GM12878 (cell line): ENCODE measurements at regions not wholly inside any gene's neighbourhood (a gene's known extent, or its start where the extent isn't known, plus 50 kb on each side); places are given as distances from the start of the nearest gene placed in this dataset.

Experiments
- ATAC-seq: fragments of 200-7000 bp; cut with Tn5 transposase; 3 replicates; pipeline ENCODE4 v1.9.1; 2020; ENCODE audit warnings: mild to moderate bottlenecking, moderate library complexity
- BruUV-seq: library from RNA; stranded (reverse); fragments of 400-500 nt; replicated peaks from 2 replicates; lab custom pipeline; 2021; lab: Mats Ljungman, UMichigan
- CTCF ChIA-PET: fragments of 300-600 bp; sonication (Branson Sonifier 250); formaldehyde crosslinking; extraction: SDS; loops from one replicate; lab custom pipeline; 2021; ENCODE audit warnings: inconsistent platforms; lab: Yijun Ruan, JAX
- POLR2A ChIA-PET: fragments of 350-600 bp; formaldehyde crosslinking; extraction: SDS; loops from one replicate; lab custom pipeline; 2021; ENCODE audit warnings: inconsistent platforms; lab: Charles Lee
- RAD21 ChIA-PET: fragments of 300-600 bp; sonication (Branson Sonifier 250); formaldehyde crosslinking; loops from one replicate; lab custom pipeline; 2023; ENCODE audit warnings: antibody characterized with exemption; ENCODE audit not compliant: unreplicated experiment; lab: Charles Lee
- SMC1A ChIA-PET: fragments of 300-600 bp; sonication (Branson Sonifier 250); formaldehyde crosslinking; loops from one replicate; lab custom pipeline; 2023; ENCODE audit not compliant: unreplicated experiment, uncharacterized antibody; lab: Charles Lee
- DNase-seq: peaks from one replicate; pipeline ENCODE4 v3.0.0-alpha.2; 2011; ENCODE audit warnings: low read depth, low spot score
- FAIRE-seq: peaks from 3 replicates; lab custom pipeline; 2011; peaks lifted over from hg19 to GRCh38; lab: Jason Lieb, UNC
- H2AFZ ChIP-seq: 2 replicates; pipeline ENCODE4 v1.6.0; 2011; ENCODE audit warnings: low read depth, low read length, control low read depth; ENCODE audit not compliant: control insufficient read depth
- H3K27ac ChIP-seq: 2 replicates; pipeline ENCODE4 v1.5.1; 2011; ENCODE audit warnings: control low read depth; ENCODE audit not compliant: control insufficient read depth, insufficient read depth
- H3K27me3 ChIP-seq, 2 experiments: replicated peaks in 1 of 2; 2 replicates each; pipeline versions ENCODE4 v1.6.0 to v1.6.1; 2011; ENCODE audit warnings: low read length in 1 of 2; ENCODE audit not compliant: control insufficient read depth in 2 of 2, insufficient read depth in 2 of 2
- H3K36me3 ChIP-seq, 2 experiments: 2 replicates each; pipeline ENCODE4 v1.5.1; 2011; ENCODE audit warnings: low read length in 1 of 2; ENCODE audit not compliant: control insufficient read depth in 2 of 2, insufficient read depth in 2 of 2
- H3K4me1 ChIP-seq: 2 replicates; pipeline ENCODE4 v1.6.1; 2011; ENCODE audit warnings: mild to moderate bottlenecking, low read length, moderate library complexity, mixed read lengths; ENCODE audit not compliant: control insufficient read depth, insufficient read depth
- H3K4me2 ChIP-seq: 2 replicates; pipeline ENCODE4 v1.6.0; 2011; ENCODE audit warnings: control low read depth; ENCODE audit not compliant: control insufficient read depth, insufficient read depth
- H3K4me3 ChIP-seq: fragments of 200-600 bp; sonication (generic); 2 replicates; pipeline ENCODE4 v1.5.1; 2016
- H3K79me2 ChIP-seq: 2 replicates; pipeline ENCODE4 v1.6.0; 2011; ENCODE audit warnings: low read length; ENCODE audit not compliant: control insufficient read depth, insufficient read depth
- H3K9ac ChIP-seq: 2 replicates; pipeline ENCODE4 v1.8.0; 2011; ENCODE audit warnings: low read length, control low read depth, mixed read lengths; ENCODE audit not compliant: control insufficient read depth, insufficient read depth
- H3K9me3 ChIP-seq: replicated peaks from 3 replicates; pipeline ENCODE4 v1.5.1; 2011; ENCODE audit warnings: mild to moderate bottlenecking, low read length; ENCODE audit not compliant: control insufficient read depth, insufficient read depth
- H4K20me1 ChIP-seq: 2 replicates; pipeline ENCODE4 v1.6.0; 2011; ENCODE audit not compliant: control insufficient read depth, insufficient read depth
- EZH2 ChIP-seq: IDR thresholded peaks from 2 replicates; pipeline ENCODE4 v1.6.1; 2012; ENCODE audit warnings: low read depth, mild to moderate bottlenecking, control low read depth, inconsistent platforms, low read length, borderline replicate concordance; ENCODE audit not compliant: control insufficient read depth
- KAT2A ChIP-seq: conservative IDR thresholded peaks from 2 replicates; pipeline ENCODE4 v1.6.1; 2011; ENCODE audit warnings: low read depth, low read length; ENCODE audit not compliant: control insufficient read depth
- MEF2A ChIP-seq: IDR thresholded peaks from 2 replicates; pipeline ENCODE4 v1.6.1; 2011; ENCODE audit warnings: low read depth, mild to moderate bottlenecking, low read length, moderate library complexity; ENCODE audit not compliant: insufficient read depth
- RB1 ChIP-seq: fragments of 450-650 bp; formaldehyde crosslinking; IDR thresholded peaks from 2 replicates; pipeline ENCODE4 v1.6.1; 2017; ENCODE audit warnings: mild to moderate bottlenecking, borderline replicate concordance
- SREBF1 ChIP-seq: IDR thresholded peaks from 2 replicates; pipeline ENCODE4 v1.6.1; 2012; ENCODE audit warnings: mild to moderate bottlenecking, low read length
- SREBF2 ChIP-seq: IDR thresholded peaks from 2 replicates; pipeline ENCODE4 v1.6.1; 2012; ENCODE audit warnings: mild to moderate bottlenecking, low read length
- WGBS: methylation state at CpG from one replicate; pipeline ENCODE4 v1.1.6; 2016; ENCODE audit warnings: low lambda C conversion rate; ENCODE audit not compliant: insufficient replicate concordance, insufficient coverage; ENCODE audit errors: missing lambda C conversion rate; 5-methylcytosine and 5-hydroxymethylcytosine counted together
- in situ Hi-C: fragments of 300-500 bp; cut with MboI; formaldehyde crosslinking; loops from 9 replicates; pipeline ENCODE4 v1.14.3; 2018; ENCODE audit warnings: mixed read lengths
- intact Hi-C: fragments of 100-400 bp; cut with micrococcal nuclease; formaldehyde crosslinking; loops from one replicate; pipeline ENCODE4 v1.14.2; 2022; ENCODE audit not compliant: unreplicated experiment
- TF ChIP-seq, protein P1 (sequence below): fragments of 450-650 bp; IDR thresholded peaks from 2 replicates; pipeline ENCODE4 v1.6.1; 2014; ENCODE audit warnings: mild to moderate bottlenecking
- TF ChIP-seq, protein P2 (sequence below), 3 experiments: IDR thresholded peaks in 2 of 3; conservative IDR thresholded peaks in 1 of 3; 2 replicates each; pipeline ENCODE4 v1.5.1; 2011; ENCODE audit warnings: low read depth in 3 of 3, low read length in 3 of 3, mild to moderate bottlenecking in 3 of 3, control low read depth in 2 of 3, moderate library complexity in 2 of 3, inconsistent platforms in 1 of 3, mixed read lengths in 1 of 3; ENCODE audit not compliant: control insufficient read depth in 2 of 3, insufficient read depth in 1 of 3; ENCODE audit errors: extremely low read depth in 1 of 3
- TF ChIP-seq, protein P3 (sequence below): fragments of 450-650 bp; IDR thresholded peaks from 2 replicates; pipeline ENCODE4 v1.6.1; 2016; ENCODE audit warnings: mild to moderate bottlenecking, moderate library complexity, borderline replicate concordance

DNA sequence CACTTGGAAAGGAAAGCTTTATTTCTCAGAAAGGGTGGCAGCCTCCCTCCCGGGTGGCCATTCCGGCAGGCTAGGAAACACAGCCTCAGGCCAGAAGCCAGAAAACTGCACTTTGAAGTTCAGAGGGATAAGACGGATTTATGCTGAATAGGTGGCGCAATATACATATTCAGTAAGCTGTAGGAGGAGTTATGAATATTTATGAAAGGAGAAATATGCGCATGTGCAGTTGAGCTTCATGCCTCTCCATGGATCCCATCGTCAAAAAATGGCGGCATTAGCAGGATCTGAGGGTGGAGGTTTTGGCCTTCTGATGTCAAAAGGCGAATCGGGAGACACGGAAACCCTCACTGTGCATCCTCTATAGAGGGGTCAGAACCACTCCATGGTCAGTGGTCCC, 82.3 kb downstream of the KATNIP start:
- no peak for FAIRE-seq
- no peaks in the 10 kb centered on the region for H3K4me1 ChIP-seq
- ChIA-PET POLR2A (no interaction called here), CTCF (interaction anchor here (0.6 to 5.2 kb wide), 3 partner anchors 8 to 235 kb away, joined by 3 to 34 read pairs (median 9); no protein-coding TSS in a partner anchor), RAD21 (no interaction called here), SMC1A (interaction anchor here (1.1 kb wide), 1 partner anchor 586 kb away, joined by 3 read pairs; no protein-coding TSS in a partner anchor)
- no peak overlapping the region for H3K9ac ChIP-seq
- in situ Hi-C loops (loop anchor here (25.0 kb wide), 1 partner anchor 430 kb away; the partner anchor contains the start of gene GSG1L), intact Hi-C loops (no loop called here)
- no peaks in the 10 kb centered on the region for H3K9me3 ChIP-seq
- ATAC-seq = no peak
- H3K27ac ChIP-seq = no peak overlapping the region
- H3K27me3 ChIP-seq = no peaks in the 10 kb centered on the region
- DNase-seq = no peak
- H2AFZ ChIP-seq = no peak overlapping the region
- H3K79me2 ChIP-seq = no peaks in the 10 kb centered on the region
- WGBS = 98% methylated on average over 10 of the region's 10 CpGs
- TF ChIP-seq, protein P1, sequence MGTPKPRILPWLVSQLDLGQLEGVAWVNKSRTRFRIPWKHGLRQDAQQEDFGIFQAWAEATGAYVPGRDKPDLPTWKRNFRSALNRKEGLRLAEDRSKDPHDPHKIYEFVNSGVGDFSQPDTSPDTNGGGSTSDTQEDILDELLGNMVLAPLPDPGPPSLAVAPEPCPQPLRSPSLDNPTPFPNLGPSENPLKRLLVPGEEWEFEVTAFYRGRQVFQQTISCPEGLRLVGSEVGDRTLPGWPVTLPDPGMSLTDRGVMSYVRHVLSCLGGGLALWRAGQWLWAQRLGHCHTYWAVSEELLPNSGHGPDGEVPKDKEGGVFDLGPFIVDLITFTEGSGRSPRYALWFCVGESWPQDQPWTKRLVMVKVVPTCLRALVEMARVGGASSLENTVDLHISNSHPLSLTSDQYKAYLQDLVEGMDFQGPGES = no peak
- TF ChIP-seq, protein P2, sequence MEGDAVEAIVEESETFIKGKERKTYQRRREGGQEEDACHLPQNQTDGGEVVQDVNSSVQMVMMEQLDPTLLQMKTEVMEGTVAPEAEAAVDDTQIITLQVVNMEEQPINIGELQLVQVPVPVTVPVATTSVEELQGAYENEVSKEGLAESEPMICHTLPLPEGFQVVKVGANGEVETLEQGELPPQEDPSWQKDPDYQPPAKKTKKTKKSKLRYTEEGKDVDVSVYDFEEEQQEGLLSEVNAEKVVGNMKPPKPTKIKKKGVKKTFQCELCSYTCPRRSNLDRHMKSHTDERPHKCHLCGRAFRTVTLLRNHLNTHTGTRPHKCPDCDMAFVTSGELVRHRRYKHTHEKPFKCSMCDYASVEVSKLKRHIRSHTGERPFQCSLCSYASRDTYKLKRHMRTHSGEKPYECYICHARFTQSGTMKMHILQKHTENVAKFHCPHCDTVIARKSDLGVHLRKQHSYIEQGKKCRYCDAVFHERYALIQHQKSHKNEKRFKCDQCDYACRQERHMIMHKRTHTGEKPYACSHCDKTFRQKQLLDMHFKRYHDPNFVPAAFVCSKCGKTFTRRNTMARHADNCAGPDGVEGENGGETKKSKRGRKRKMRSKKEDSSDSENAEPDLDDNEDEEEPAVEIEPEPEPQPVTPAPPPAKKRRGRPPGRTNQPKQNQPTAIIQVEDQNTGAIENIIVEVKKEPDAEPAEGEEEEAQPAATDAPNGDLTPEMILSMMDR (IDR thresholded peaks at IDR 0.05 in 2 of 3, conservative IDR thresholded peaks at IDR 0.05 in 1 of 3; ENCODE audit: control insufficient read depth in 2 of 3, extremely low read depth in 1 of 3, insufficient read depth in 1 of 3, low read depth in 3 of 3, low read length in 3 of 3) = no peak
- no peak for TF ChIP-seq RB1
- TF ChIP-seq, protein P3, sequence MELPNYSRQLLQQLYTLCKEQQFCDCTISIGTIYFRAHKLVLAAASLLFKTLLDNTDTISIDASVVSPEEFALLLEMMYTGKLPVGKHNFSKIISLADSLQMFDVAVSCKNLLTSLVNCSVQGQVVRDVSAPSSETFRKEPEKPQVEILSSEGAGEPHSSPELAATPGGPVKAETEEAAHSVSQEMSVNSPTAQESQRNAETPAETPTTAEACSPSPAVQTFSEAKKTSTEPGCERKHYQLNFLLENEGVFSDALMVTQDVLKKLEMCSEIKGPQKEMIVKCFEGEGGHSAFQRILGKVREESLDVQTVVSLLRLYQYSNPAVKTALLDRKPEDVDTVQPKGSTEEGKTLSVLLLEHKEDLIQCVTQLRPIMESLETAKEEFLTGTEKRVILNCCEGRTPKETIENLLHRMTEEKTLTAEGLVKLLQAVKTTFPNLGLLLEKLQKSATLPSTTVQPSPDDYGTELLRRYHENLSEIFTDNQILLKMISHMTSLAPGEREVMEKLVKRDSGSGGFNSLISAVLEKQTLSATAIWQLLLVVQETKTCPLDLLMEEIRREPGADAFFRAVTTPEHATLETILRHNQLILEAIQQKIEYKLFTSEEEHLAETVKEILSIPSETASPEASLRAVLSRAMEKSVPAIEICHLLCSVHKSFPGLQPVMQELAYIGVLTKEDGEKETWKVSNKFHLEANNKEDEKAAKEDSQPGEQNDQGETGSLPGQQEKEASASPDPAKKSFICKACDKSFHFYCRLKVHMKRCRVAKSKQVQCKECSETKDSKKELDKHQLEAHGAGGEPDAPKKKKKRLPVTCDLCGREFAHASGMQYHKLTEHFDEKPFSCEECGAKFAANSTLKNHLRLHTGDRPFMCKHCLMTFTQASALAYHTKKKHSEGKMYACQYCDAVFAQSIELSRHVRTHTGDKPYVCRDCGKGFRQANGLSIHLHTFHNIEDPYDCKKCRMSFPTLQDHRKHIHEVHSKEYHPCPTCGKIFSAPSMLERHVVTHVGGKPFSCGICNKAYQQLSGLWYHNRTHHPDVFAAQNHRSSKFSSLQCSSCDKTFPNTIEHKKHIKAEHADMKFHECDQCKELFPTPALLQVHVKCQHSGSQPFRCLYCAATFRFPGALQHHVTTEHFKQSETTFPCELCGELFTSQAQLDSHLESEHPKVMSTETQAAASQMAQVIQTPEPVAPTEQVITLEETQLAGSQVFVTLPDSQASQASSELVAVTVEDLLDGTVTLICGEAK = no peak
- no peak for TF ChIP-seq SREBF2
- TF ChIP-seq SREBF1 = no peak
- TF ChIP-seq EZH2 = no peak
- no peak for TF ChIP-seq KAT2A
- no peak for TF ChIP-seq MEF2A
- H4K20me1 ChIP-seq = no peaks in the 10 kb centered on the region
- H3K36me3 ChIP-seq = no peaks in the 10 kb centered on the region
- no peak overlapping the region for H3K4me3 ChIP-seq
- BruUV-seq = no TSS peak
- H3K4me2 ChIP-seq = no peak overlapping the region
